Activated CD4-positive, alpha-beta T cell treated with anti-CD3 and anti-CD28 coated beads, Interleukin-2, amount 50 U/mL, for 48 hours (primary cell): ENCODE measurements at regions not wholly inside any gene's neighbourhood (a gene's known extent, or its start where the extent isn't known, plus 50 kb on each side); places are given as distances from the start of the nearest gene placed in this dataset.

Experiments
- DNase-seq, 2 experiments: peaks; one replicate each; pipeline ENCODE4 v3.0.0-alpha.2; 2020

- no peak for DNase-seq
These were observed 393.3 kb downstream of the IRS2 start for GRCh38 chr13:109393045-109393444.

GRCh38 chr13:109390391-109390790, 396.0 kb downstream of the IRS2 start:
- DNase-seq = no peak

- no peak for DNase-seq
These were observed 396.5 kb downstream of the IRS2 start for GRCh38 chr13:109389892-109390345.

- no peak for DNase-seq
These were observed 396.9 kb downstream of the IRS2 start for GRCh38 chr13:109389456-109389855.

- no peak for DNase-seq
These were observed 398.9 kb downstream of the IRS2 start for GRCh38 chr13:109387471-109387870.

- DNase-seq = no peak
These were observed 401.2 kb downstream of the IRS2 start for GRCh38 chr13:109385242-109385560.

GRCh38 chr13:109384491-109385241, 401.7 kb downstream of the IRS2 start:
- DNase-seq = no peak

GRCh38 chr13:109383683-109384082, 402.7 kb downstream of the IRS2 start:
- no peak for DNase-seq

GRCh38 chr13:109381546-109382180, 404.7 kb downstream of the IRS2 start:
- no peak for DNase-seq

GRCh38 chr13:109380457-109380856, 405.9 kb downstream of the IRS2 start:
- no peak for DNase-seq

- DNase-seq = no peak
These were observed 406.5 kb downstream of the IRS2 start for GRCh38 chr13:109379930-109380329.

GRCh38 chr13:109376936-109377335, 409.4 kb downstream of the IRS2 start:
- no peak for DNase-seq

- DNase-seq = no peak
These were observed 411.7 kb downstream of the IRS2 start for GRCh38 chr13:109374609-109375200.

- DNase-seq = no peak
These were observed 413.7 kb downstream of the IRS2 start for GRCh38 chr13:109372666-109373065.

- DNase-seq = no peak
These were observed 415.3 kb downstream of the IRS2 start for GRCh38 chr13:109371066-109371465.

- no peak for DNase-seq
These were observed 415.9 kb downstream of the IRS2 start for GRCh38 chr13:109370496-109370895.

GRCh38 chr13:109369353-109370052, 416.9 kb downstream of the IRS2 start:
- no peak for DNase-seq

GRCh38 chr13:109368230-109368629, 418.2 kb downstream of the IRS2 start:
- DNase-seq = no peak

- DNase-seq = no peak
These were observed 419.9 kb downstream of the IRS2 start for GRCh38 chr13:109366525-109366924.

- no peak for DNase-seq
These were observed 423.0 kb downstream of the IRS2 start for GRCh38 chr13:109363431-109363830.

- no peak for DNase-seq
These were observed 423.8 kb downstream of the IRS2 start for GRCh38 chr13:109362616-109363015.

- no peak for DNase-seq
These were observed 424.7 kb downstream of the IRS2 start for GRCh38 chr13:109361562-109362289.
